ENCODE measurements at regions not wholly inside any gene's neighbourhood (a gene's known extent, or its start where the extent isn't known, plus 50 kb on each side); places are given as distances from the start of the nearest gene placed in this dataset.
A peak's percentile ranks its signal among the peaks of the same experiment; 100 is the strongest.
"Not testable (repeated sequence)": the region's sequence is repeated elsewhere in the genome, so short reads cannot be mapped to it uniquely, and the experiment has no call there.

DNA sequence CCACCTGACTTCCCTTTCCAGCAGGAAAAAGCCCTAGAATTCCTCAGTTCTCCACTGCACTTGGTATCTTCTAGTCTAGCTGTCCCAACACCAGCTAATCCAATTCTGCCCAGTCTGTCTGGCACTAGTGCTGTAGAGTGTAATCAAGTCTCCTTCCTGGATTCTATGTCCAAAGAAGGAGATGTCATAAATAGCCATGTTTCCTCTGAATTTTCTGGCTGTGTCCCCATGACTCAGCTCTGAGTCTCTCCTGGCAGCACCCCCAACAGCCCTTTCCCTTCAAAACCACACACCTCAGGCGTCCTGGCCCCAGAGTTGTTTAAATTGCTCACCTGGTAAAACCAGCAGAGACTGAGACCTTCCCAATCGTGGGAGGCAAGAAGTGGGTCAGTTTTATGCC, 197.2 kb downstream of the GRXCR1 start:
- no peak for DNase-seq

DNA sequence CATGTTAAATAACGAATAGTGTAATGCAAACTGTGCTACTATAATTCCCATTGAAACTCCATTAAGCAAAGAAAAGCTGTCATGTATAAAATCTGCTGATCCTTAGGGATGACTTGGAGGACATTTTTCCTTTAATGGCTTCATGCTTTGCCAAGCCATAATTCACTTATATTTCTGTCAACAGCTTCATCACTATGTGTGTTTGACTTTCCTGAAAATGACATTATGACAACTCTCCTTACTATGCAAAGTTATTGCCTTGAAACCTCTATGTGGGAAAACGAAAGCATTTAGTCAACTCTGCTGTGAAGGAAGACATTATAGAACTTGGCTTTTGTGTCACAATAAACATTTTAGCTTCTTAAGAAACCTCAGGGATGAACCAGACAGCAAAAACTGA, 210.5 kb downstream of the GRXCR1 start:
- no peak for DNase-seq

DNA sequence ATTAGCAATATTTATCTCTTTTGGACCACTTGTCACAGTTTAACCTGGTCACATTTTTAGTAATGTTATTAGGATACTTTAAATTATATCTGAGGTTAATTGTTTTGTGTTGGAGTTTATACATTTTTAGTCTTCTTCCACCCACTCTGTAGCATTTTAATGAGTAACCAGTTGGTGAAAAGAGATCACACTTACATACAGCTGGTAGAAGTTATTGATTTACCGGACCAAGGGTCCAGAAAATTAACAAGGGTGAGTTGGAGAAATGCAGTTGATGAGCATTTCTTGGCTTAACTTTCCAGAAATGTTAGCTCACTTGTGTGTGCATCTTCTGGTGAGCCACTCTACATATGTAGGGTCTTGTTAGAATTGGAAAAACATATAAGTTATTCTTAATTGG, 219.6 kb downstream of the GRXCR1 start:
- DNase-seq = no peak

DNA sequence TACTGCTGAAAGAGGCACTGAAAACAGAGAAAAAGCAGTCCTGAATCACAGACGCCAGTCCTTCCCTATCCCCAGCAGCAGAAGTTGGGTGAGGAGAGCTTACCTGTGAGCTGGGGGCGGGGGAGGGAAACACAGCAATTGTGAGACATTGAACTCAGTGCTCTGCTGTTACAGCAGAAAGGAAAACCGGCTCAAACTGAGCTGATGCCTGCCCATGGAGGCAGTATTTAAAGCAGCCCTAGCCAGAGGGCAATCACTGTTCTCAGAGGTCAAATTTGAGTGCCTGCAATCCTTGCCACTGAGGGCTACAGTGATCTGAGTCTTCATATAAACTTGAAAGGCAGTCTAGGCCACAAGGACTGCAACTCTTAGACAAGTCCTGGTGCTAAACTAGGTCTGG, 220.7 kb downstream of the GRXCR1 start:
- no peak for DNase-seq

DNA sequence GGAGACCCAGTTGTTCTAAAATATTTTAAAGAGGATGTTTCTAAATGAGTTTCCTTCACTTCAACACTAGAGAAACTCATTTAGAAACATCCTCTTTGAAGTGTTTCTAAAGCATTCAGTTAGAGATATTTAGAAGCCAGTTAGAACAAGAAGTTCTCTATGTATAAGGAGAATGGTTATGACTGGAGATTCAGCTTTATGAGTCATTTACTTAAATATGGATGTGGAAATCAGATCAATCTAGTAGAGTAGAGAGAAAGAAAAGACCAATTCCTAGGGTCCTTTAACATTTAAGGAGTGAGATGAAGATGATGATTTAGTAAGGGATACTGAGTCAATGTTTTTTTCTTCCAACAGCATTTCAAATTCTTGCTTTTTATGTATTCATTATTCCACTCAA, 234.1 kb downstream of the GRXCR1 start:
- no peak for DNase-seq

DNA sequence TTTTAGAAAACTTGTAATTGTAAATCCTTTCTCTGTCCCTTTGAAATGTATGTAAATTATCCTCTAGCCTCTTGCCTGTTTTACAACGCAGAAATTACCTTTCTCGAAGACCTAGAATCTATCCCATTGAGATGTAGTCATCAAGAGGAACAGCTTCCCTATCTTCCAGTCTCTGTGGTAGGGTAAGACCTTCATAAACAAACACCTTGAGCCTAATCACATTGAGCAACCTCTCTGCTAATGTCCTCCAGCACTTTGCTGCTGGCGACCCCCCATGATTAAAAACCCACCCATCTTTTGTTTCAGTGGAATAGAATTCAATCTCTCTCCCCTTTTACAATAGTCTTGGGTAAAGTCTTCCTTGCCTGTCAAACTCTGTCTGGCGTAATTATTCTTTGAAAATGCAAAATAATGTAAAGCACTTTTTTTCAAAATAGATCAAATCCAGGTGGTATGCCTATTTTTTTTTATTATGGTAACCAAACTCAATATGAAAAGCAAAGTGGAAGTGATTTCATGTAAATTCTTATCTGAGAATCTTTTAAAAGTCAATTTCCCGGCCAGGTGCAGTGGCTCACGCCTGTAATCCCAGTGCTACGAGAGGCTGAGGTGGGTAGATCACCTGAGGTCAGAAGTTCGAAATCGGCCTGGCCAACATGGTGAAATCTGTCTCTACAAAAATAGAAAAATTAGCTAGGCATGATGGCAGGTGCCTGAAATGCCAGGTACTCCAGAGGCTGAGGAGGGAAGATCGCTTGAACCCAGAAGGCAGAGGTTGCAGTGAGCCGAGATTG, 237.9 kb downstream of the GRXCR1 start:
- DNase-seq = no peak

DNA sequence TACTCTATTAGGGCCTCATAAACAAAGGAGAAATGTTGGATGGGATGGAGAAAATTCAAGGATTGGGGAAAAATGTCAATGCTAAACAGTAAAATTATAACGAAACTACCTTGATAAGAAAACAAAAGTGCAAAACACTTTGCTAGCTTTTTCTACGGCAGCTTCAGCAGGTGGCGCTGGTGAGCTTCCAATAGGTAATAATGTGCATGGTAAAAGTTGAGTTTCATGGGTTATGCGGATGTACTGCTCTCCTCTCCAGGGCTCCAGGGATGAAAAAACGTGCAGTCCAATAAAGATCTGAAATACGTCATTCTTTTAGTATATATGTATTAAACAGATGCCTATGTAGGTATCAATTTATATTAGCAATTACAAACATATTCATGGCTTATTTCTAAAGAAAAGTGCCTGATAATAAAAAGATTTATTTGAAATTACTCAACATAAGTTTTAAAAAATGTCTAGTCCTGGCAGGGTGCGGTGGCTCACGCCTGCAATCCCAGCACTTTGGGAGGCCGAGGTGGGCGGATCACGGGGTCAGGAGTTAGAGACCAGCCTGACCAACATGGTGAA, 239.6 kb downstream of the GRXCR1 start:
- peak; percentile 34 for DNase-seq

DNA sequence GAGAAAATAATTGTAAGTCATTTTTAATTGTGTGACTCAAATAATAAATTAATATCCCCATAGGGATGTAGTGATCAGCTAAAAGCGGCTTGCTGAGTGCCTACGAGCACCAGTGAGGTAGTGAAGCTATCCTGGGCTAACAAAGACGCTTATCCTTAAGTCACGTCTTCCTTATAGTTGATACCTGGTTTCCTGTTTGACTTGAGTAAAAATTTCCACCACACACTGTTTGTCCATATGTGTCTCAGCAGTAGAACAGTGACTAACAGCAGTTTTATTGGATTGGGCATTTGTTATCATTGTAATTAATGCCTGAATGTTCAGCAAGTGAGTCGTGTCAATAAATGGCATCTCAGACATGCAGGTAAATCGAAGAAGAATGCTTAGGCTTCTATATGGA, 241.1 kb downstream of the GRXCR1 start:
- no peak for DNase-seq

DNA sequence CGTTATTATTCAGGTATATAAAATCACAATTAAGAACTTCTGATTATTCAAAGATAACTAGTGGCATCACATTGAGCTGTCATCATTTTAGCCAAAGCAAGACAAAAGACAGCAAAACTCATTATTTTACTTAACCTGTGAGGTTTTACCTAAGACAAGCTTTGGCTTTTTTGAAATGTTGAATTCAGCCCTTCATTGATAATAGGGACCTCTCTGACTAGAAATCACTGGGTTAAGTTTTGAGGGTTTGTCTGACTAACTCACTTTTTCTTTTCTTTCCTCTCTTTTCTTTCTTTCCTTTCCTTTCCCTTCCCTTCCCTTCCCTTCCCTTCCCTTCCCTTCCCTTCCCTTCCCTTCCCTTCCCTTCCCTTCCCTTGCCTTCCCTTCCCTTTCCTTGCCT, 244.2 kb downstream of the GRXCR1 start:
- no peak for DNase-seq

DNA sequence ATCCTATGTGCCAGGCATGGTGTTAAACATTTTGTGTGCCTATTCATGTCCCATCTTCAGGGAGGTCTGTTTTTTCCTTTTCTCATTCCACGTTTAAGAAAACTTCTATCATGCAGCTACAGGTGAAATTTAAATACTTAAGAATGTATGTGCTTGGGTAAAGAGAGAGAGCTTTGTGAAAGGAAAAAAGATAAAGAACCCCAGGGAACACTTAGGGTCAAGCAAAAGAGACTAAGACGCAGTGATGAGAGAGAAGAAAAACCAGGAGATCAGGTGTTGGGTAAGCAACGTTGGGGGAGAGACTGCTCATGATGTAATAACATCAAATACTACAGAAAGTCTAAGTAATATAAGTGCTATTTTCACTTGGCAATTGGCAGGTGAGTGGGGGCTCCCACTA, 253.7 kb downstream of the GRXCR1 start:
- DNase-seq = no peak

DNA sequence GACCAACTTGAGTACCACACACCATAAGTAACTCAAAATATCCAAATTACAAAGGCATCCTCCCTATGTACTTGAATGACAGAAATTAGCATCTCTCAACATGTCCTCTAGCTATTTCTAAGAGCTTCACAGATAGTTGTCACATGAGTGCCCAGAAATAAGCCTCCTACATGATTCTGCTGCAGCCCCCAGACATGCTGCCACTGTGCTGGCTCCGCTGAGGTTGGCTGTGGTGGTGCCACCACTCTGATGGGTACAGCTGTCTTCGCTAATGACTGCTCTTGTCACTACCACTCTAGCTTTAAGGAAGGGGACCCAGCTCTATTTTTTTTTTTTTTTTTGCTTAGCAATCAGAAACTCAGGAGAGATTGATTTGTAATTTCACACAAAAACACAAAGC, 256.0 kb downstream of the GRXCR1 start:
- DNase-seq = no peak

DNA sequence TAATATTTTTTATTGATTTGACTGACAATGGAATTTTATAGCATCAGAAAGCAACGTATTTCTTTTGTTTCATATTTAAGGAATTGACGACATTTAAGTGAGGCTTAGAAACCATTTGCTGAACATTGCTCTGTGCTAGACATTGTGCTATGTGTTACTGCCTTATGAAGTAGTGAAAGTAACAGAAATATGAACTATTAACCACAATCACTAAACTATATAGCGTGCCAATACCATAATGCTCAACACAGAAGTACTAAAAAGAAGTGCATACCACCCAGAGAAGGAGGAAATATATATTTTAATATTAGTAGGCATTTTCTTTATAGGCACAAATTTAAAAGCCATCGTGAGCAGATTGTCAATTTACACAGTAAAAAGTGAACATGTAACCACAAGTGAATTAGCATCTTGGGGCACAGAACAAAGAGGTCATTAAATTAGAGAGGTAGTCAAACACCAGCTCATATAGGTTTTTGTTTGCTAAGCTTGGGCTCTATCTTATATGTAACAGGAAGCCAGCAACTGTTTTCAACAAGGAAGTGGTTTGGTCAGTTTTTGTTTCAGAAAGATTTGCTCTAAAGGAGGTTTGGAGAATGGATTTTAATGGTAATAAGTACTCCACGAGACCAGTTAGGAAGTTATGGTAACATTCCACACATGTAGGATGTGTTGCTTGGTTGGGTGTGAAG, 270.7 kb downstream of the GRXCR1 start:
- no peak for DNase-seq

DNA sequence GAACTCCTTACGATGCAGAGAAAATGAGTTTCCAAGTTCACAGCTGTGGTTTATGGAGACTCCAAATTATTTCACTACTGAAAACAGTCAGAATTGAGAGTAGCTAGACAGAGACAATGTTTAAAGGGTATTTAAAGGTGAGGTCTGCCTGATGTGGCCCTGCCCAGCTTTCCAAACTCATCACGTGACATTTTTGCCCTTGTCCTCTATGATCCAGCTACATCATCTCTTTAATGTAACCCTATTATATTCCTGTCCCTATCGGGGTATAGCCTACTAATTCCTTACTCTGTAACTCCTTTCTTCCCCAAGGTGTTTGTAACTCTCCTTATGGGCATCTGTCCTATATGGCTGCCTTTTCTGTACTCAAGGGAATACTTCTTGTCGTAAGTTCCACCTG, 297.2 kb downstream of the GRXCR1 start:
- no peak for DNase-seq

DNA sequence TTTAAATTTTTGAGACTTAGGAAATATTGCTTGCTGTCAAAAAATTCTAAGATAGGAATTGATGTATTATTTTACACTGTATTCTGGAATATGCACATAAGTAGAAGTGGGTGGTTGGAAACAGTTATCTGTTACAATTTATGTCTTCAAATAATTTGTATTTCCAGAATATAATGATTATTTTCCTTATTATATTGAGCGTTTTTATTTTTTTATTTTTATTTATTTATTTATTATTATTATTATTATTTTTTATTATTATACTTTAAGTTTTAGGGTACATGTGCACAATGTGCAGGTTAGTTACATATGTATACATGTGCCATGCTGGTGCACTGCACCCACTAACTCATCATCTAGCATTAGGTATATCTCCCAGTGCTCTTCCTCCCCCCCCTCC, 320.1 kb downstream of the GRXCR1 start:
- DNase-seq = not testable (repeated sequence)

DNA sequence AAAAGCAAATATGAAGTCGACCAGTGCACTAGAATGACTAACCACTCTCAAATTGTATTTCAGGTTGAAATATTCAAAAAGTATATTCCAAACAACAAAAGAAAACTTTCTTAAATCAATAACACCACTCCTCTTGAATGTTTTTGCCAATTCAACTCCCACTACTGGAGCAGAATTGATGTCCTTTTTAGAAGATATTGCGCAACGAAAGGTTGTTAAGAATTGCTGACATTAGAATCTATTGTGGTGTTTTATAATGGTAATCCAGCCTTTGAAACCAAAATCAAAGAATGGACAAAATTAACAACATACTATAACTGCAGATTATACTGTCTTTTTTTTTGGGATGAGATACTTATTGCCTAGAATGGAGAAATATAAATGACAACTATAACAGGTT, 331.3 kb downstream of the GRXCR1 start:
- DNase-seq = no peak

DNA sequence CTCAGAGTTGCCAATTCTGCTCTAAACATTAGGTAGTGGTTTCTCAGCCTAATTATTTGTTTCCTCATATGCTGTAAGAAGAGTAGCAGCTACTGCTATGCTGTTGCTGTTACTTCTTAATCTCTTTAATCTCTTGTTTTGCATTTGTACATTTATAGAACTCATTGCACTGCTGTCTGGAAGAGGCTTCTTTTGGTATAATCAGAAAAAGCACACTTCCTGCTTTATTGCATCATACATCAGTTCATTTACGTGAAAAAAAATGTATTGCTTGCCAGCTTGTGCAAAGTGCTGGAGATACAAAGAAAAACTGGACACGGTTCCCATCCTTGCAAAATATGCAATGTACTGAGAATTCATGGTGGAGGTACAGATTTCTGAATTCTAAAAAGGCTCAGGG, 332.0 kb downstream of the GRXCR1 start:
- DNase-seq = no peak

DNA sequence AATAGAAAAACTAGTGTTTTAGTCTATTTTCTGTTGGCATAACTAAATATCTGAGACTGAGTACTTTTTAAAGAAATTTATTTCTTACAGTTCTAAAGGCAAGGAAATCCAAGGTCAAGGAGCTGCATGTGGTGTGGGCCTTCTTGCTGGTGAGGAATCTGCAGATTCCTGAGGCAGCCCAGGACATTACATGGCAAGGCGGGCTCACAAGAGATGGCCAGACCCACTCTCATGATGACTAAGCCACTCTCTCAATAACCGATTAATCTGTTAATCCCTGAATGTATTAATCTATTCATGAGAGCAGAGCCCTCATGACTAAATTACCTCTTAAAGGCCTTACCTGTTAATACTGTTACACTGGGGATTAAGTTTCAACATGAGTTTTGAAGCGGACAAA, 340.8 kb downstream of the GRXCR1 start:
- no peak for DNase-seq

DNA sequence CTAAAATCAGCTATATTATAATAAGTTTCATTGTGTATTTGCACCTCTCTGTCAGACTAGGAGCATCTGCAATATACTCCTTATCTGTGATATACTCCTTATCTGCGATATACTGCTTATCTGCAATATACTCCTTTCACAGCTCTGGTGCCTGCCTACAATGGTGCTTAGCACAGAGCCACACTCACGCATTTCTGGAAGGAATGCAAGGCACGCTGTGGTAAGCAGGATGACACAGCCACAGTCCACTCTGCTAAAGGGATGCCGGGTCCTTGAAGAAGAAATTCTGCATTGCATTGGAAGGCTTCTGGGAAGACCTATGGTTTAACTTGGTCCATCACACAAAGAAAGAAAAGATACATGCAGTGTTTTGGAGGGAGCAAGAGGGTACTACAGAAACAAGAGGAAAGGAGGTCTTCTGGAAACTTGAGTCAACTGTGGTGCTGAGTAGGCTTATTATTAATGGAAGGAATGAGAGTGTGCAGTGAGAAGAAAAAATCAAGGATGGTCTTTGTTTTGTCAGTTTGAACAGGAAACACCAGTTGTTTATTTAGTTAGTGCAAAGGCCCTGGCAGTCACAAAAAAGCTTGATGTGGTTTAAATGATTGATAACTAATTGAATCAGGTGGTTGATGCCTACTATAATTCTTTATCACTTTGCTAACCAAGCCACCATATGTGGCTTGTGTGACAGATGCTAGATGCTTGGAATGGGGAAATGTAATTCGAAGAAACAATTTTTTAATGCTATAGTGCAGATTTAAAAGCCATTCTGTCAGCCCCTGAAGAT, 342.3 kb downstream of the GRXCR1 start:
- no peak for DNase-seq

DNA sequence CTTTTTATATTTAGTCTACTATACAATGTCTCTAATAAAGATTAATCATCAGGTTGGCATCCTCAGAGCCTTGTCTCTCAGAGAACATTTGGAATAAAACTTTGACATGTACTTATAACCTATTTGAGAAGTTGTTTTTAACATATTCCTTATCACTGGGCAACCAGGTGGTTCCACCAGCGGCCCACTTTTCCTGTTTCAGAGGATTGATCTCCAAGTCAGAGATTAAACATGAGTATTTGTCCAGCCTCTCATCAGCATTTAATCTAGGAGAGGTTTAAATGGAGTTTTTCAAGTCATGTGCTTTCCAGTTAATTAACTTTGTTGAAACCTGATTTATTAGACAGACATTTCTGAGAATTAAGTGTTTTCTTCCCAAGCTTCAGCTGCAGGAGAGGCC, 345.5 kb downstream of the GRXCR1 start:
- no peak for DNase-seq

DNA sequence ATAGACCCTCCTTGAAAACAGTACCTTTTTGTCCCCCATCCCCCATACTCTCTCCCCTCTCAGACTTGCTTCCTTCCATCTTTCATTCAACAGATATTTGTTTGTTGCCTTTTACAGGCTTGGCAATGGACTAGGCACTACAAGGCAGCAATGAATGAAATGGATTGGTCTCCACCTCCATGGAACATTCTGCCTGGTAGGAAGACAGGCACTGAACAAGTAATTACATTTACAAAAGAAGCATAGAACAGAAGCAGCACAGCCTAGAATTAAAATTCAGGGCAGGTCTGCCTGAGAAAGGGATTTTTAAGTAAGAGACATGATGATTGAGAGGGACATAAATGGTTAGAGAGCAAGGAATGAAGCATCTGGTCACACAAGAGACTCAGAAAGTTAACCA, 346.1 kb downstream of the GRXCR1 start:
- DNase-seq = no peak

DNA sequence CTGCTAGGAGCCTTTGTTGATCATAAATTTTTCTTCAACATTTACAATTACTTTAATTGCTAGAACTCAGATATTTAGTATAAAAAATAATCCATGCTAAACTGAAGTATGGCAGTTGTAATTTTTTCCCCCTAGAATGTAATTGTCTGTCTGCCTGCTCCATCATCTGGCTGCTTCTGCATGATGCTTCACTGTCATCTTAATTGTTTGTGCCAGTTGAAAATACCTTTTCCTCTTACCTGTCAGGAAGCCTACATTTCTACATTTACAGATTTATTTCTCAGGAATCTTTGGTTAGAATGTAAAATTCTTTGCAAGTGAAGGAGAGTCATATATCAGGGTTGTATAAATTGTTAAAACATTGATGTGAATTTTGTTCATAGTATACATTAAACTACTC, 348.6 kb downstream of the GRXCR1 start:
- DNase-seq = no peak

DNA sequence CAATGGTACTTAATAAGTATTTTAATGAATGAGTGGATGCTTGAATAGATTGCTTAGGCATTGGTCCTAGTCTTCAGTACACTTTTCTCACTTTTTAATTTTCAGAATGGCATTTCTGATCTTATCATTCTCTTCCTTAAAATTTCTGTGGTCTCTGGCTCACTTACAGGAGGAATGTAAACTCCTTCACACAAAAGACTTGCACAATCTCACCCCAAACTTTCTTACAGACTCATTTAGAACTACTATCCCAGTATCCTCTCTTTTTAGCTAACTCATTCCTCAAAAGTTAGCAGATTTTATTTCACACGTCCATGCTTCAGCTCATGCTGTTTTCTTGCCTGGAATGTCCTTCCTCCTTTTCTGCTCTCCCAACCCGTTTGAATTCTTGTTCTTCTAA, 350.1 kb downstream of the GRXCR1 start:
- DNase-seq = no peak

DNA sequence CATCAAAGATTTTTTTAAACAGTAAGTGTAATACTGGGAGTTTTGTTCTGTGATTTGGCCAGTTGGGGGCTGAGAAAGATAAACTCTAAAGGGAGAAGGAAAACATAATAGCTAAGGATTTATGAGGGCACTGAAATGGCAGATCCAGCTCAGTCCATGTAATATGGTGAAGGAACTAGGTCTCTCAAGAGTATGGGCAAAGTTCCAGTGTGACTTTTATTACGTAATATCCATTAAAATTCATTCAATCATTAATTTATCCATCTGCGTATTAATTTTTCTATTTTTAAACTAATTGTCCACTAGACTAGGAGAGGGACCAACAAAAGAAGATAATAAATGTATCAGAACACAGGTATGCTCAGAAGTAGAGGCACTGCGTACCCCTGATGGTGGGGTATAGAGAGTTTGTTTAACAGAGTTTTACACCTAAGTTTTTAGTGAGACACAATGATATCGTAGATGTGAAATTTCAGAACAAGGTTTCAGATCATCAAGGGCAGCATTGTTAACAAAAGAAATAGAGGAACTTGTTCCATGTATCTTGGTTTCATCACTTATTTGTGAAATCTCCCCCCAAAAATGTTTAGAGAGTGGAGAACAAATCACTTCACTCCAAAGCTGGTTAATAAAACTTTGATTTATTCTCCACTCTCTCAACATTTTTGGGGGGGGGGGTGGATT, 351.1 kb downstream of the GRXCR1 start:
- DNase-seq = no peak
